ENCODE measurements at regions not wholly inside any gene's neighbourhood (a gene's known extent, or its start where the extent isn't known, plus 50 kb on each side); places are given as distances from the start of the nearest gene placed in this dataset.

DNA sequence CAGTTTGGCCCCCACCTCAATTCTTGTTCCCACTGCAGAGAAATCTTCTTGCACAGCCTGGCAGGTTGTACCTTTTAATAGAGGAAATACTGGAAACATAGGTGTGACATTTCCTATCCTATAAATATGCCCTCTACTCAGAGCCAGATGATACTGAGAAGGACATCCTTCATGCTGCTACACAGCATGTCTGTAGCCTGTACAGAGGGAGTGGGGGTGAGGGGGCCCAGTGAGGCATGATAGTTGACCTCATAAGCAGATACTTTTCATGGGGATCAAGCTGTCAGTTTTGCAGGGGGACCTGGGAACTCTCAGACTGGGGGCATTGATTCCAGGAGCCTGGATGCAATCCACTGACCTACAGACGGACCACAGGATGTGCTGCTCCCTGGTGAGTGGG, 96.2 kb upstream of the TOP1 start:
- DNase-seq = no peak
- Histone ChIP-seq H3K27ac (no peak overlapping the region), H3K9me3 (no peaks in the 10 kb centered on the region), H3K4me1 (no peaks in the 10 kb centered on the region), H3K4me3 (no peak overlapping the region), H3K27me3 (no peaks in the 10 kb centered on the region), H3K36me3 (no peaks in the 10 kb centered on the region)
- TF ChIP-seq POLR2AphosphoS5 (IDR thresholded peaks at IDR 0.05) = no peak
- TF ChIP-seq, protein P1, sequence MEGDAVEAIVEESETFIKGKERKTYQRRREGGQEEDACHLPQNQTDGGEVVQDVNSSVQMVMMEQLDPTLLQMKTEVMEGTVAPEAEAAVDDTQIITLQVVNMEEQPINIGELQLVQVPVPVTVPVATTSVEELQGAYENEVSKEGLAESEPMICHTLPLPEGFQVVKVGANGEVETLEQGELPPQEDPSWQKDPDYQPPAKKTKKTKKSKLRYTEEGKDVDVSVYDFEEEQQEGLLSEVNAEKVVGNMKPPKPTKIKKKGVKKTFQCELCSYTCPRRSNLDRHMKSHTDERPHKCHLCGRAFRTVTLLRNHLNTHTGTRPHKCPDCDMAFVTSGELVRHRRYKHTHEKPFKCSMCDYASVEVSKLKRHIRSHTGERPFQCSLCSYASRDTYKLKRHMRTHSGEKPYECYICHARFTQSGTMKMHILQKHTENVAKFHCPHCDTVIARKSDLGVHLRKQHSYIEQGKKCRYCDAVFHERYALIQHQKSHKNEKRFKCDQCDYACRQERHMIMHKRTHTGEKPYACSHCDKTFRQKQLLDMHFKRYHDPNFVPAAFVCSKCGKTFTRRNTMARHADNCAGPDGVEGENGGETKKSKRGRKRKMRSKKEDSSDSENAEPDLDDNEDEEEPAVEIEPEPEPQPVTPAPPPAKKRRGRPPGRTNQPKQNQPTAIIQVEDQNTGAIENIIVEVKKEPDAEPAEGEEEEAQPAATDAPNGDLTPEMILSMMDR (IDR thresholded peaks at IDR 0.05) = no peak
- TF ChIP-seq POLR2A (IDR thresholded peaks at IDR 0.05) = no peak
- no peak for TF ChIP-seq EP300 (IDR thresholded peaks at IDR 0.05)
- 75% methylated on average over 1 of the region's 1 CpG for WGBS, 2 donors
- intact Hi-C loops (cut with DNase I) = no loop called here

DNA sequence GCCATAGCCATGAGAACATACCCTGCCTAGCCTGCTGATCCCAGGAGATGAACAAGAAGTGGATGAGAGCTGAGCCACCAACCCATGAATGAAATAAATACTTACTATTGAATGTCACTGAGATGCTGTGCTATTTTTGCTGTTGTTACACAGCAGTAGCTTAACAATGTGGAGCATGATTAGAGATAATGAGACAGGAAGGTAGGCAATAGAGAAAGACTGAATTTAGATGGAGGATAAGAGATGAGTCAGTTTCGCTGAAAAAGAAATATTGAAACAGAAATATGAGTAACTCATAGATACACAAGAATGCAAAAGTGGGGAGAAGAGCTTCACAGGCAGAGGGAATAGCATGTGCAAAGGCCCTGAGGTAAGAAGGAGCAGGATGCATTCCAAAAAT, 94.9 kb upstream of the TOP1 start:
- no peaks in the 10 kb centered on the region for H3K4me1 ChIP-seq
- H3K27ac ChIP-seq = no peak overlapping the region
- no peak overlapping the region for H3K4me3 ChIP-seq
- TF ChIP-seq POLR2A (IDR thresholded peaks at IDR 0.05) (no peak), EP300 (IDR thresholded peaks at IDR 0.05) (no peak), POLR2AphosphoS5 (IDR thresholded peaks at IDR 0.05) (no peak)
- TF ChIP-seq, protein P1 (IDR thresholded peaks at IDR 0.05) = no peak
- DNase-seq = no peak
- no peaks in the 10 kb centered on the region for H3K36me3 ChIP-seq
- 82 to 94% methylated on average over 1 of the region's 1 CpG for WGBS, 2 donors
- no peaks in the 10 kb centered on the region for H3K9me3 ChIP-seq
- H3K27me3 ChIP-seq = no peaks in the 10 kb centered on the region
- intact Hi-C loops (cut with DNase I) = no loop called here

- WGBS, 2 donors = 77 to 85% methylated on average over 4 of the region's 4 CpGs
- H3K9me3 ChIP-seq = no peaks in the 10 kb centered on the region
- DNase-seq = no peak
- H3K27me3 ChIP-seq = no peaks in the 10 kb centered on the region
- TF ChIP-seq POLR2AphosphoS5 (IDR thresholded peaks at IDR 0.05) (no peak), EP300 (IDR thresholded peaks at IDR 0.05) (no peak), POLR2A (IDR thresholded peaks at IDR 0.05) (no peak)
- TF ChIP-seq, protein P1 (IDR thresholded peaks at IDR 0.05) = no peak
- intact Hi-C loops (cut with DNase I) = no loop called here
- no peak overlapping the region for H3K27ac ChIP-seq
- no peak overlapping the region for H3K4me3 ChIP-seq
- no peaks in the 10 kb centered on the region for H3K36me3 ChIP-seq
- H3K4me1 ChIP-seq = no peaks in the 10 kb centered on the region
Measured at GRCh38 chr20:40938020-40938419, 90.6 kb upstream of the TOP1 start.

DNA sequence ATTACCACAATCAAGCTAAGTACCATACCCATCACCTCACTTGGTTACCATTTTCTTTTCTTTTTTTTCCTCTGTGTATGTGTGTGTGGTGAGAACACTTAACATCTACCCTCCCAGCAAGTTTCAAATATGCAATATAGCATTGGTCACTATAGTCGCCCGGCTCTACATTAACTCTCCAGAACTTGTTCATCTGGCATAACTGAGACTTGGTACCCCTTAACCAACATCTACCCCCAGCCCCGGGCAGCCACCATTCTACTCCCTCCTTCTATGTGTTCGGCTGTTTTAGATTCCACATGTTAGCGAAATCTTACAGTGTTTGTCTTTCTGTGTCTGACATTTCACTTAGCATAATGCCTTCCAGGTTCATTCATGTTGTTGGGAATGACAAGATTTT, 89.0 kb upstream of the TOP1 start:
- no peak for TF ChIP-seq EP300 (IDR thresholded peaks at IDR 0.05)
- TF ChIP-seq POLR2AphosphoS5 (IDR thresholded peaks at IDR 0.05) = no peak
- TF ChIP-seq, protein P1 (IDR thresholded peaks at IDR 0.05) = no peak
- TF ChIP-seq POLR2A (IDR thresholded peaks at IDR 0.05) = no peak
- Histone ChIP-seq H3K9me3 (no peaks in the 10 kb centered on the region), H3K4me1 (no peaks in the 10 kb centered on the region), H3K36me3 (no peaks in the 10 kb centered on the region), H3K27me3 (no peaks in the 10 kb centered on the region), H3K27ac (no peak overlapping the region), H3K4me3 (no peak overlapping the region)
- WGBS, 2 donors = 94 to 98% methylated on average over 5 of the region's 5 CpGs
- intact Hi-C loops (cut with DNase I) = no loop called here
- no peak for DNase-seq

- H3K36me3 ChIP-seq = no peaks in the 10 kb centered on the region
- no peak overlapping the region for H3K27ac ChIP-seq
- H3K4me1 ChIP-seq = no peaks in the 10 kb centered on the region
- intact Hi-C loops (cut with DNase I) = no loop called here
- no peak for TF ChIP-seq POLR2AphosphoS5 (IDR thresholded peaks at IDR 0.05)
- TF ChIP-seq, protein P1 (IDR thresholded peaks at IDR 0.05) = no peak
- TF ChIP-seq EP300 (IDR thresholded peaks at IDR 0.05) = no peak
- no peak for TF ChIP-seq POLR2A (IDR thresholded peaks at IDR 0.05)
- no peaks in the 10 kb centered on the region for H3K9me3 ChIP-seq
- 57 to 94% methylated on average over 3 of the region's 3 CpGs for WGBS, 2 donors
- DNase-seq = no peak
- H3K4me3 ChIP-seq = no peak overlapping the region
- no peaks in the 10 kb centered on the region for H3K27me3 ChIP-seq
Measured at GRCh38 chr20:40941133-40941610, 87.5 kb upstream of the TOP1 start.
